Osteoblast (primary cell): ENCODE measurements at regions not wholly inside any gene's neighbourhood (a gene's known extent, or its start where the extent isn't known, plus 50 kb on each side); places are given as distances from the start of the nearest gene placed in this dataset.

Experiments used
- DNase-seq: peaks from one replicate; pipeline ENCODE4 v3.0.0; 2011; ENCODE audit warnings: low spot score, mixed read lengths; ENCODE audit not compliant: insufficient read length; ENCODE audit errors: missing footprints
- H2AFZ ChIP-seq: 2 replicates; pipeline ENCODE4 v1.6.0; 2011; ENCODE audit warnings: mild to moderate bottlenecking, low read length
- H3K27ac ChIP-seq: 2 replicates; pipeline ENCODE4 v1.5.1; 2011; ENCODE audit warnings: mild to moderate bottlenecking, low read depth, low read length, moderate library complexity
- H3K27me3 ChIP-seq: 2 replicates; pipeline ENCODE4 v1.6.0; 2012; ENCODE audit warnings: mild to moderate bottlenecking, control low read depth, inconsistent platforms, low read length, moderate library complexity; ENCODE audit not compliant: insufficient read depth
- H3K36me3 ChIP-seq: 2 replicates; pipeline ENCODE4 v1.5.1; 2011; ENCODE audit warnings: mild to moderate bottlenecking, low read length, control low read depth, moderate library complexity; ENCODE audit not compliant: insufficient read depth
- H3K4me1 ChIP-seq: 2 replicates; pipeline ENCODE4 v1.5.1; 2011; ENCODE audit warnings: mild to moderate bottlenecking, low read length, control low read depth, moderate library complexity; ENCODE audit not compliant: insufficient read depth
- H3K4me2 ChIP-seq: 2 replicates; pipeline ENCODE4 v1.6.0; 2011; ENCODE audit warnings: mild to moderate bottlenecking, low read length; ENCODE audit not compliant: insufficient read depth
- H3K4me3 ChIP-seq: fragments of 200-600 bp; sonication (generic); 3 replicates; pipeline ENCODE4 v1.5.1; 2012; ENCODE audit warnings: mild to moderate bottlenecking, low read length, inconsistent platforms; ENCODE audit not compliant: insufficient read depth
- H3K79me2 ChIP-seq: 2 replicates; pipeline ENCODE4 v1.6.0; 2012; ENCODE audit warnings: mild to moderate bottlenecking, low read length, control low read depth, inconsistent platforms; ENCODE audit not compliant: insufficient read depth
- H3K9me3 ChIP-seq: 2 replicates; pipeline ENCODE4 v1.5.1; 2011; ENCODE audit warnings: low read depth, low read length, control low read depth
- H4K20me1 ChIP-seq: 2 replicates; pipeline ENCODE4 v1.6.0; 2012; ENCODE audit warnings: mild to moderate bottlenecking, low read length, control low read depth; ENCODE audit not compliant: insufficient read depth
- TF ChIP-seq, protein P1 (sequence below): IDR thresholded peaks from 2 replicates; pipeline ENCODE4 v1.5.1; 2011; ENCODE audit warnings: mild to moderate bottlenecking, low read depth, low read length, moderate library complexity; ENCODE audit errors: extremely low read depth

DNA sequence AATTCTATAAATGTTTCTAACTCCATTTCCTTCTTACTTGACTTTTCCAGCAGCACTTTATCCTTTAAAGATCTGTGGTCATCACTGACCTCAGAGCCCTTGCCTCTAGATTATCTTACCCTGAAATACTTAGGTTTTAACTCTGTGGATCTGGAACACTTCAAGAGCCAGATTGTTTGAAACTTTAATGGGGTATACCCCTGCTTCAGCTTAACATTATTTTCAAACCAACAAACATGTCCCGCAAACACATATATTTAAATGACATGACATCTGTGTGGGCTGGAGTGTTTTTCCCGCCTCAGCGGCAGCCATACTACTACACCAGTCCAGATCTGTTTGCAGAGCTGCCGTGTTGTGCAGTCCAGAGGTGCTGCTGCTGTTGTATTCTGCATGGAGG is 252.0 kb upstream of the TPM1 start:
- Histone ChIP-seq H3K9me3 (no peaks in the 10 kb centered on the region), H3K79me2 (no peaks in the 10 kb centered on the region), H3K27me3 (no peaks in the 10 kb centered on the region), H2AFZ (no peak overlapping the region), H3K27ac (no peak overlapping the region), H3K4me2 (no peak overlapping the region), H3K4me3 (no peak overlapping the region), H3K4me1 (peaks cover 11% of the 10 kb centered on the region), H3K36me3 (no peaks in the 10 kb centered on the region), H4K20me1 (no peaks in the 10 kb centered on the region)
- TF ChIP-seq, protein P1, sequence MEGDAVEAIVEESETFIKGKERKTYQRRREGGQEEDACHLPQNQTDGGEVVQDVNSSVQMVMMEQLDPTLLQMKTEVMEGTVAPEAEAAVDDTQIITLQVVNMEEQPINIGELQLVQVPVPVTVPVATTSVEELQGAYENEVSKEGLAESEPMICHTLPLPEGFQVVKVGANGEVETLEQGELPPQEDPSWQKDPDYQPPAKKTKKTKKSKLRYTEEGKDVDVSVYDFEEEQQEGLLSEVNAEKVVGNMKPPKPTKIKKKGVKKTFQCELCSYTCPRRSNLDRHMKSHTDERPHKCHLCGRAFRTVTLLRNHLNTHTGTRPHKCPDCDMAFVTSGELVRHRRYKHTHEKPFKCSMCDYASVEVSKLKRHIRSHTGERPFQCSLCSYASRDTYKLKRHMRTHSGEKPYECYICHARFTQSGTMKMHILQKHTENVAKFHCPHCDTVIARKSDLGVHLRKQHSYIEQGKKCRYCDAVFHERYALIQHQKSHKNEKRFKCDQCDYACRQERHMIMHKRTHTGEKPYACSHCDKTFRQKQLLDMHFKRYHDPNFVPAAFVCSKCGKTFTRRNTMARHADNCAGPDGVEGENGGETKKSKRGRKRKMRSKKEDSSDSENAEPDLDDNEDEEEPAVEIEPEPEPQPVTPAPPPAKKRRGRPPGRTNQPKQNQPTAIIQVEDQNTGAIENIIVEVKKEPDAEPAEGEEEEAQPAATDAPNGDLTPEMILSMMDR = no peak
- DNase-seq = no peak

DNA sequence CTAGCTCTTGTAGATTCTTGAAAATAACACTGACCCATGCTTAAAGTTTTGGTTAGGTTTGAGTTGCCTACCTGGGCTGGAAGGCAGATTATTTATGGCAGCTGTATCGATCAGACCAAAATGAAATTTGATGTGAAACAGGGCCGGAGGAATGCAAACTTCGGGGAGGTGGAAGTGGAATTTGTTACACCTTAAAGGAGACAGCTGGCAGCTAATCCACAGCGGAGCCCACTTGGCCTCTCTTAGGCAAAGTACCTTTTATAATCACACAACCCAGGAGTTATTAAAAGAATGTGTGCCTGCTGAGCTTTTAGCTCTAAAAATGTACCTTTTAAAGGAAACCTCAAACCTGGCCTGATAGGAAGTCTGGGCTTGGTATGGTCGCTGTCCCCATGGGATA is 250.9 kb upstream of the TPM1 start:
- peaks cover 11% of the 10 kb centered on the region for H3K4me1 ChIP-seq
- H2AFZ ChIP-seq = no peak overlapping the region
- H3K9me3 ChIP-seq = no peaks in the 10 kb centered on the region
- no peaks in the 10 kb centered on the region for H3K36me3 ChIP-seq
- H3K79me2 ChIP-seq = no peaks in the 10 kb centered on the region
- H3K4me3 ChIP-seq = no peak overlapping the region
- H3K4me2 ChIP-seq = no peak overlapping the region
- H4K20me1 ChIP-seq = no peaks in the 10 kb centered on the region
- TF ChIP-seq, protein P1 = no peak
- H3K27me3 ChIP-seq = no peaks in the 10 kb centered on the region
- no peak for DNase-seq
- no peak overlapping the region for H3K27ac ChIP-seq

- no peak overlapping the region for H3K4me3 ChIP-seq
- no peak overlapping the region for H3K27ac ChIP-seq
- H3K4me2 ChIP-seq = no peak overlapping the region
- H4K20me1 ChIP-seq = no peaks in the 10 kb centered on the region
- H3K79me2 ChIP-seq = no peaks in the 10 kb centered on the region
- no peaks in the 10 kb centered on the region for H3K36me3 ChIP-seq
- no peaks in the 10 kb centered on the region for H3K27me3 ChIP-seq
- TF ChIP-seq, protein P1 = no peak
- H3K9me3 ChIP-seq = no peaks in the 10 kb centered on the region
- no peak overlapping the region for H2AFZ ChIP-seq
- H3K4me1 ChIP-seq = peaks cover 11% of the 10 kb centered on the region
- no peak for DNase-seq
Measured at GRCh38 chr15:62792986-62793751, 249.4 kb upstream of the TPM1 start.

DNA sequence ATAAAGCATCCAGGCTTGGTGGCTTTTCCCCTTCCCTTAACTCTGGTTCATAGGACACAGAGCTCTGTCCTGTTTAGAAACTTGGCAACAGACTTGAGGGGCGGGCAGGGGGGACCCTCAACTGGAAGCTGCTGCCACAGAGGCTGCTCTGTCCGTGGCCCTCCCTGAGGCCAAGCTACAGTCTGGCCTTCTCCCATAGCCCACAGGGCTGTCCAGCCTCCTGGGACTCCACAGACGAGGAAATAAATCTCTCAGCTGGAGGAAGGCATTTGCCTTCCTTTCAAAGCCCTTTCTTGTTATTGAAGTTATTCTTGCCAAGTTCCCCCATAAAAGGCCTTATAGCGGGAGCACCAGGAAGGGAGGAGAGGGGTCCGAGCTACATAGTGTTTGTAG is 248.8 kb upstream of the TPM1 start:
- H3K9me3 ChIP-seq = no peaks in the 10 kb centered on the region
- no peaks in the 10 kb centered on the region for H3K36me3 ChIP-seq
- peaks cover 11% of the 10 kb centered on the region for H3K4me1 ChIP-seq
- no peaks in the 10 kb centered on the region for H4K20me1 ChIP-seq
- no peak for DNase-seq
- no peaks in the 10 kb centered on the region for H3K79me2 ChIP-seq
- no peak overlapping the region for H3K4me3 ChIP-seq
- no peak overlapping the region for H3K4me2 ChIP-seq
- H3K27ac ChIP-seq = no peak overlapping the region
- H2AFZ ChIP-seq = no peak overlapping the region
- no peaks in the 10 kb centered on the region for H3K27me3 ChIP-seq
- TF ChIP-seq, protein P1 = no peak
